ENCODE measurements at regions not wholly inside any gene's neighbourhood (a gene's known extent, or its start where the extent isn't known, plus 50 kb on each side); places are given as distances from the start of the nearest gene placed in this dataset.

DNA sequence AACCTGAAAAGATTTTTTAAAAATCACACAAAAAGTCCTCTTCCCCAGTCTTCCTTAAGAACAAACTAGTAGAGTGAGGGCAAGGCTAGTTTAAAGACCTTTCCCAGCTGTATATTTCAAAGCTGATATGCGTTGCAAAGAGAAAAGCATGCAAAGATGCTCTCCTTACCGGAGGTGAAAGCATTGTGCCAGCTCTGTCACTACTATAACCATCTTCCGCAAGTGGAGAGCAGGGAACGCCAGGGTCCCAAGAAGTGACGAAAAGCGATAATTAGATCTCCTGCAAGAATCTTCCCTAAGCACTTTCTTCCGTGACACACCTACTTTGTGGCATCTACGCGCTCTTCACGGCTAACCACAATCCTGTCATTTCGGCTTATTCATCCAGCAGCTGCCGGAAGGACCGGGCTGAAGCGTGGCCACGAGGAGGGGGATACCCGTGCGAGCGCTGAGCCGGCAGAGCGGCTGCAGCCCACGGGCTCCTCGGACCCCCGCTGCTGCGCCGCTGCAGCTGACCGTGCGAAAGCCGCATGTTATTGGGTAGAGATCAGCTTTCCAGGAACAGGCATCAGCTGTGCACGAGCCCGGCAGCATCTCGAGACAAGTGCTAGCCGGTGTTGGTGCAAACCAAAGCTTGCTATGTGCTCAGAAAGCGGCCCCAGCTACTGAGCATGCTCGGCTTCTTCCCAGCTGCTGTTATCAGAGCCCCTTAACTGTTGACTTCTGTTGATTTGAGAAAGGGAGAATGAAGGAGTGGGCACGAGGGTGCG is 57.2 kb upstream of the ARHGAP18 start:
- no peak for TF ChIP-seq SNRNP70 (IDR thresholded peaks at IDR 0.05; ENCODE audit: low read depth, low read length)
- TF ChIP-seq PHF8 (CRISPR knock-in tag; IDR thresholded peaks at IDR 0.05) = no peak
- TF ChIP-seq, protein P1, sequence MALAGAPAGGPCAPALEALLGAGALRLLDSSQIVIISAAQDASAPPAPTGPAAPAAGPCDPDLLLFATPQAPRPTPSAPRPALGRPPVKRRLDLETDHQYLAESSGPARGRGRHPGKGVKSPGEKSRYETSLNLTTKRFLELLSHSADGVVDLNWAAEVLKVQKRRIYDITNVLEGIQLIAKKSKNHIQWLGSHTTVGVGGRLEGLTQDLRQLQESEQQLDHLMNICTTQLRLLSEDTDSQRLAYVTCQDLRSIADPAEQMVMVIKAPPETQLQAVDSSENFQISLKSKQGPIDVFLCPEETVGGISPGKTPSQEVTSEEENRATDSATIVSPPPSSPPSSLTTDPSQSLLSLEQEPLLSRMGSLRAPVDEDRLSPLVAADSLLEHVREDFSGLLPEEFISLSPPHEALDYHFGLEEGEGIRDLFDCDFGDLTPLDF (CRISPR knock-in tag; IDR thresholded peaks at IDR 0.05) = no peak
- no peak for TF ChIP-seq ZEB1 (IDR thresholded peaks at IDR 0.05; ENCODE audit: insufficient replicate concordance, low read depth)
- TF ChIP-seq TAF1 (CRISPR knock-in tag; IDR thresholded peaks at IDR 0.05) = no peak
- TF ChIP-seq, protein P2, sequence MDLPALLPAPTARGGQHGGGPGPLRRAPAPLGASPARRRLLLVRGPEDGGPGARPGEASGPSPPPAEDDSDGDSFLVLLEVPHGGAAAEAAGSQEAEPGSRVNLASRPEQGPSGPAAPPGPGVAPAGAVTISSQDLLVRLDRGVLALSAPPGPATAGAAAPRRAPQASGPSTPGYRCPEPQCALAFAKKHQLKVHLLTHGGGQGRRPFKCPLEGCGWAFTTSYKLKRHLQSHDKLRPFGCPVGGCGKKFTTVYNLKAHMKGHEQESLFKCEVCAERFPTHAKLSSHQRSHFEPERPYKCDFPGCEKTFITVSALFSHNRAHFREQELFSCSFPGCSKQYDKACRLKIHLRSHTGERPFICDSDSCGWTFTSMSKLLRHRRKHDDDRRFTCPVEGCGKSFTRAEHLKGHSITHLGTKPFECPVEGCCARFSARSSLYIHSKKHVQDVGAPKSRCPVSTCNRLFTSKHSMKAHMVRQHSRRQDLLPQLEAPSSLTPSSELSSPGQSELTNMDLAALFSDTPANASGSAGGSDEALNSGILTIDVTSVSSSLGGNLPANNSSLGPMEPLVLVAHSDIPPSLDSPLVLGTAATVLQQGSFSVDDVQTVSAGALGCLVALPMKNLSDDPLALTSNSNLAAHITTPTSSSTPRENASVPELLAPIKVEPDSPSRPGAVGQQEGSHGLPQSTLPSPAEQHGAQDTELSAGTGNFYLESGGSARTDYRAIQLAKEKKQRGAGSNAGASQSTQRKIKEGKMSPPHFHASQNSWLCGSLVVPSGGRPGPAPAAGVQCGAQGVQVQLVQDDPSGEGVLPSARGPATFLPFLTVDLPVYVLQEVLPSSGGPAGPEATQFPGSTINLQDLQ (CRISPR knock-in tag; IDR thresholded peaks at IDR 0.05) = no peak

All from HepG2 (cell line).